ENCODE measurements at regions not wholly inside any gene's neighbourhood (a gene's known extent, or its start where the extent isn't known, plus 50 kb on each side); places are given as distances from the start of the nearest gene placed in this dataset.

DNA sequence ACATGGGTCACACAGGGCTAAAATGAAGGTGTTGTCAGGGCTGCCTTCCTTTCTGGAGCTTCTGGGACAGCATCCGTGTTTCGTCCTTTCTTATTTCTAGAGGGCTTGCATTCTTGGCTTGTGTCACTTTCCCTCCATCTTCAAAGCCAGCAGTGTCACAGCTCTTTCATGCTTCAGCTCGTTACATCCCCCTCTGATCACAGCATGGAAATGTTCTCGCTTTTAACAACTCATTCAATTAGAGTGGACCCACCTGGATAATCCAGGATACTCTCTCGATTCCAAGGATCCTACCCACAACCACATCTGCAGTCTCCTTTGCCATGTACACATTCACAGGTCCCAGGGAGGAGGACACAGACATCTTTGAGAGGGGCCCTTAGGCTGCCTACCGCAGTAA lies 316.2 kb upstream of the FIGN start (continued):
- TF ChIP-seq CHD7 (IDR thresholded peaks at IDR 0.05; ENCODE audit: insufficient replicate concordance, low read length) = no peak

Data from H1 (cell line).